HT-29 (cell line): ENCODE measurements at regions not wholly inside any gene's neighbourhood (a gene's known extent, or its start where the extent isn't known, plus 50 kb on each side); places are given as distances from the start of the nearest gene placed in this dataset.

ENCODE experiments used
- DNase-seq: peaks from one replicate; pipeline ENCODE4 v3.0.0-alpha.2; 2015; ENCODE audit warnings: low spot score

DNA sequence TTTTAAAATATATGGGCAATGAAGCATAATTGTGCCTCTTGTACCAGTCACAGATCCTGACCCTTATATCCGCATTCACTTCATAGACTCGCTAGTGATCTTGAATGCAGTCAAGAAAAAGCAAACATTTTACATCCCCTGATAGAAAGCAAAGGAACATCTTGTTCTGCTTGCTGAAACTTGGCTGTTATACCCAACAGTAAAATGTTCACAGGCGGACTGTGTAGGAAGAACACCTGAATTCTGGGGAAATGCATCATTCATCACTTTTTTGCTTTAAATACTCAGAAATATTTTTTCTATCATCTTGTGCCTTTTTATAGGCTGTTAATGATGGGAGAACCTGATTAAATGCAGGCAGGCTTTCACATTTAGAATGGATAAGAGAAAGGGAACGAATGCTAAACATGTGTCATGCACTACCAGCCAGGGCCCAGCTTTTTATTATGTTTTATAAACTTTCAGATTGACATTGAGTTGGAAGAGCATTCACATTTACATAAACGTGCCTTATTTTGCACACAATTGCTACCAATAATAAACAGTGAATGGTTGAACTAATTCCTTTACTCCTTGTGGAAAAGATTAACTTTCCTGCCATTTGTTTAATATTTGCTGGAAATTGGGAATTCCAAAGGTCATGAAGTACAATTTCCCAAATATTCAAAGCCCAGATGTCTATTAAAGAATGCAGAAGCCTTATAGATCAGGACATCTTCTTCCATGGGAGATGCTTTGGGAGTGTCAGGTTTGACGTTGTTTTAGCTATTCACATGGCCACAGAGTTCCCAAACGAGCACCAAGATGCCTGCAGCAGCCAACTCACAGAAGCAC is 756.2 kb downstream of the TLE1 start:
- DNase-seq, result no peak

DNA sequence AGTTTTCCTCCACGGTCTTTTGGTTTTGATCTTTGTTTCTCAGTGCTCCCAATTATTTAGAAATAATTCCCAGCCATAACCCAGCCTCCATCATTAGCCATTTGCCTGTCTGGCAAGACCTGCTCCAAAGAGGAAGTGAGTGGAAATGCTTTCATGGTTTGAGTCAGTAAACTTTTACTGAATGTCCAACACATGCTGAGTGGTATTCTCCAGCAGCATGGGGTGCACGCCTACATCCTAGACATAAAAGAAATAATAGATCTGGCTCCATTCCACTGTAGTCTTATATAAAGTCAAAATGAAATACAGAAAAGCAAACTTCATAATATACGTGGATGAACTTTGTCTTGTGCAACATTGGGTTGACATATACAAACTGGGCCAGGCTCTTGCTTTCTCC is 757.2 kb downstream of the TLE1 start:
- no peak for DNase-seq

DNA sequence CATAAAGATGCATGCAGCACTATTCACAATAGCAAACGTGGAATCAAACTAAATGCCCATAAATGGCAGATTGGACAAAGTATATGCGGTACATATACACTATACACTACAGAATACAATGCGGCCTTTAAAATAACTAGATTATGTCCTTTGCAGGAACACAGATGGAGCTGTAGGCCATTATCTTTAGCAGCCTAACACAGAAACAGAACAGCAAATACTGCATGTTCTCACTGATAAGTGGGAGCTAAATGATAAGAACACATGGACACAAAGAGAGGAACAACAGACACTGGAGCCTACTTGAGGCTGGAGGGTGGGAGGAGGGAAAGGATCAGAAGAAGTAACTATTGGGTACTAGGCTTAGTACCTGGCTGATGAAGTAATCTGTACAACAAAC is 758.2 kb downstream of the TLE1 start:
- no peak for DNase-seq

DNA sequence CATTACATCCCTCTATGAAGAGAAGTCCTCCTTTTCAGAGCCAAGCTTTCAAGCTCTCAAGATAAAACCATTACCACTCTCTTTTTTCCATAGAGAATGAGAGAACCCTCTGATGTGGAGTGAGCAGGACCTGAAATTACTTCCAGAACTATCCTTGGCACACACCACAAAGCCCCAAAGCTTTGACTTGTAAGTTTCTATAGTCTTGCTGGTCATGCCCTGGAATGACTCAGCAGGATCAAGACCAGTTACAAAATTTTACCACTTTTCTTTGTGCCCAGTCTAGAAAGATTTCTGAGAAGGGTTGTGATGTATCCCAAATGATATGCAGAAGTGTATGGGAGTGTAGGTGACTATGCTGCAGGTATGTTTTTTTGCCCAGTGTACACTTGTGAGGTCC is 760.6 kb downstream of the TLE1 start:
- no peak for DNase-seq

DNA sequence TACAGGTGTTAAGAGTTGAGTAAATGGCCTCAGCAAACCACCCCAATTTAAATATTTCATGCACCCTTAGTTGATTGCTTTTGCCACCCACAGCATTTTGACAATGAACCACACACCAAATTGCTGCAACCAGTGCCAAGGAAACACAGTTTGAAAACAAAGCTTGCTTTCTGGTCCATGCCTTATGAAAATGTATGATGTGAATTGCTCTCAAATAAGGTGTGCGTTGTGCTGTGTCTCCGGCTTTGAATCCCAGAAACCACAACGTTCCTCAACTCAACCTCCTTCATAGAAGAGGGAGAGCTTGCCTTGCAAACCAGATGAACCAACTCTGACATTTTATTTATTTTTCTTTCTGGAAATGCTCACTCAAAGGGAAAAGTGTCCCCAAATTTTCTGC is 762.7 kb downstream of the TLE1 start:
- no peak for DNase-seq

DNA sequence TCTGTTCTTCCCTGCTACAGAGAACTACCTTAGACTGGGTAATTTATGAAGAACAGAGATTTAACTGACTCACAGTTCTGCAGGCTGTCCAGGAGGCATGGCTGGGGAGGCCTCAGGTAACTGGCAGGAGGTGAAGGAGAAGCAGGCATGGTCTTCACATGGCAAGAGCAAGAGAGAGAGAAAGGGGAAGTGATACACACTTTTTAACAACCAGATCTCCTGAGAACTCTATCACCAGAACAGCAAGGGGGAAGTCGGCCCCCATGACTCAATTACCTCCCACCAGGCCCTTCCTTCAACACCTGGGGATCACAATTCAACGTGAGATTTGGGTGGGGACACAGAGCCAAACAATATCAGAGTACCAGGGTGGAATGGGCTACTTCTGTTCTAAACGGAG is 766.8 kb downstream of the TLE1 start:
- no peak for DNase-seq

DNA sequence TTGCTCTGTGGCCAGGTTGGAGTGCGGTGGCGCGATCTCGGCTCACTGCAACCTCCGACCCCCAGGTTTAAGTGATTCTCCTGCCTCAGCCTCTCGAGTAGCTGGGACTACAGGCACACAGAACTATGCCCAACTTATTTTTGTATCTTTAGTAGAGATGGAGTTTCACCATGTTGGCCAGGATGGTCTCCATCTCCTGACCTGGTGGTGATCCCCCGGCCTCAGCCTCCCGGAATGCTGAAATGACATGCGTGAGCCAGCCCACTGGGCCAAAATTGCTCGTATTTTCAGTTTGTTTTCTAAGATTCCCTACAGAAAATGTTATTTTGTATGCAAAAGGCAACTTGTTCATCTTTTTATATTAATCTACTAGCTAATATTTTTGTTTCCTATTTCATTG is 782.6 kb downstream of the TLE1 start:
- DNase-seq, result no peak

DNA sequence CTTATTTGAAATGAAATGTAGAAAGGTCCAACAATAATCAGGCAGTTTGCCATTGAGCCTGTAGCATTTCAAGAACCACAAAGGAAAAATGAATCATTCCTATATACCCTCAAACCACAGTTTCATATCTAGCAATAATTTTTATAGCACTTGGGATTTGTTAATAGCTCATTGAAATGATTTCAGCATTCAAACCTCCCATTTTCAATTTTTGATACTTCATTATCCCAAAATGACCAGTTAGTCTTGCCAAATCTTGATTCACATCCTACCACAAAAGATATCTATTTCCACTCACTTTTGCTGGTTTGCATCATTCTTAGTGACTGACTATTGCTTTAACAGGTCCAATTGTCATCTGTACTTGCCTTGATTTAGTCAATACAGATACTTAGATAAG is 790.1 kb downstream of the TLE1 start:
- no peak for DNase-seq

DNA sequence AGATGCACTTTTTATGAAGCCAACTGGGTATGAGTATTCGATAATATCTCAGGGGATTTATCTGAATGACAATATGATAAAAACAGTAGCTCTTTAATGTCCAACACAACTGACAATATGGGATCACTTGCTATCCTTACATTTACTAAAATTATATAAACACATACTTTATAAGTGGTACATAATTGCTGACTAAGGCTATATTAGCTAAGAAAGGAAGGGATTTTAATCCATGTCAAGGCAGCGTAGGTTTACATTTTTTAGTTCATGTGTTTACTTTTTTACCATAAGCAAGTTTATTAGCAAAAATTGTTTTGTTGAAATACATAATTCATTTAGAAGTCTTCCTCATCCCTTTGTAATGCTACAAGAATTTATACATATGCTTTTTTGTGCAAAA is 796.2 kb downstream of the TLE1 start:
- DNase-seq, result no peak

DNA sequence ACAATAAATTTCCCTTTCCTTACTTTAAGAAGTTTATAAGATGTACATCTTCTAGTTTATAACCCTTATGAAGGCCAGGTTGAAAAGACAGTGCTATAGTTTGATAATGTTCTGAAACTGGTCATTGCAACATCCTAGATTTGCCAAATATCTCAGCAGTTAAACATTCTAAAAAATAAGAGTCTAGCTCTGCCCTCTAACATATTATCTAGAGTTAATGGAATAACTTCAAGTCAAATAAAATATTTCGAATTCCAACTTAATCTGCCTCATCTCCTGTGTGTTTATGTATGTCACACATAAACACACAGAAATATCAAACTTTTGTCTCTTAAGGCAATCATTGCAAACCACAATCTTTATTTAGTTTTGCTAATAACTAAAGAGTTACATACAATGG is 796.6 kb downstream of the TLE1 start:
- no peak for DNase-seq

DNA sequence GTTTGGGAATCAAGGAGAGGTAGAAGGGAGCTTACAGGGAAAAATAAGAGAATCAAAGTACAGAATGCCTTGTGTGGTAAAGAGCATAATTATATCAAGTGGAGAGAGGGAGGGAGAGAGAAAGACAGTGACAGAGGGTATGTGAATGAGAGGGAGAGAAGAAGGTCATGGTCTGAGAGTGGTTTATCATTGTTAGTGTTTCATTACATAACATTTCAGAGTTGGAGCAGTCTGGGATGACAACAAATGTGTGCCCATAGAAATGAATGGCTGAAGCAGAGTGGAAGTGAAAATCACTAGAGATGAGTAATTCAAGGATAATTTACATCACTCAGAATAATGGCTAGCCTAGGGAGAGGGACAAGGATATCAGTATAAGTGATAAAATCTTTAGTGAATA is 799.2 kb downstream of the TLE1 start:
- no peak for DNase-seq

DNA sequence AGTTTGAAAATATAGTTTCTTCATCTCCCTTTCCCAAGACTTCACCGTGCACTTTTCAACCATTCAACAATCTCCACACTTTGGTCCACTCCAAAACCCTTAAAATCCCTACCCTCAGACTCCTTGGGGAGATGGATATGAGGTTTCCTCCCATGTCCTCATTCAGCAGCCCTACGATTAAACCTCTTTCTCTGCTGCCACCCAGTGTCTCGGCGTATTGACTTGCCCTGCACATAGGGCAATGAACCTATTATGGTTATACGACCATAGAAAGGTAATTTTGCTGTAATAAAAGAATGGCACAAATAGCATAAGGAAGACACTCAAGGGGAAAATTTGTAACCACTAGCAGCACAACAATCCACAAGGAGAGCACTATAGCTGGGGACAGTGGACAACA is 803.5 kb downstream of the TLE1 start:
- DNase-seq, result peak; percentile 45

DNA sequence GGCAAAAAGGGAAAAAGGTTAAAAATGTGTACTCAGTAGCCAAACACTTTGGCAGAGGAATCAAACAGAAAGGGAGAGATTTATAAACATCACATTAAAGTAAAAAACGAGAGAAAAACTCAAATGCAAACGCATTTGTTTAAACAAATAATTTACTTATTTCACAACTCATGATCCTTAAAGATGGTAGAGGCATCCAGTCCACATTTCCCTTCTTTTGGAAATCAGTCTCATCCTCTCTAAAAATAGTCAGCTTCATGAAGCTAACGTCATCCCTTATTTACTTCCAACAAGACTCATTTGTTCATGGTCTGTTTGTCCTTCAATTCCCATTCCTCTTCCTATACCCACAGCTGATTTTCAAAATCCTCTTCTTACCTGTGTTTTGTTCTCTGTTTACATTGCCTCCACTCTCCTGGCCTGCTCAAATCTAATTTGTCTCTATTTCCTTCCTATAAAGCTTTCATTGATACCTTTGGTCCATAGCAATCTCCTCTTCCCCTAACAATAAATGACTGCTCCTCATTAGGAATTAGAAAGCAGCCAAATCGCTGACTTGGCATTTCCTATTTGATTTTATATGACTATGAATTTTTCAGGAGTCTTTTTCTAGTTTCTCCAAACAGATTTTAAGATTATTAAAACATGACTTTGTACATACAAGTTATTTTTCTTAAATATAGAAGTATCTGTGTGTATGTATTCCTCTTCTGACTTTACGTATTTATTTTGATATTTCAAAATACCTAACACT is 805.3 kb downstream of the TLE1 start:
- no peak for DNase-seq

DNA sequence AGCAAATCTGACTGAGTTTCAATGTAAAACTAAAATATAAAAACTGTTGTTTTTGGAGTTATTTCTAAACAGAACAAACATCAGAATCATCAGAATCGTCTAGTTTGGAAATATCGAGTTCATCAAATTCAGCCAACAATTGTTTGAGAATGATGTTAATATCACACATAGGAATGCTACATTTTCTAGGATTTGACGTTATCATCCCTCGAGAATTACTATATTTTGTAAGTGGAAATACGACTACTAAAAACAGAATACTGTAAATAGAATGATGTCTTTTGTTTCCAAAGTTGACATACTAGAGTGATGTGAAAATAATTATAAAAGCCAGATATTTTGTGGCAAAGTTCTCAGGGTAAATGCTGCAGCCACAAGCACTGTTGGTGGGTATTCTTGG is 805.9 kb downstream of the TLE1 start:
- DNase-seq, result no peak

DNA sequence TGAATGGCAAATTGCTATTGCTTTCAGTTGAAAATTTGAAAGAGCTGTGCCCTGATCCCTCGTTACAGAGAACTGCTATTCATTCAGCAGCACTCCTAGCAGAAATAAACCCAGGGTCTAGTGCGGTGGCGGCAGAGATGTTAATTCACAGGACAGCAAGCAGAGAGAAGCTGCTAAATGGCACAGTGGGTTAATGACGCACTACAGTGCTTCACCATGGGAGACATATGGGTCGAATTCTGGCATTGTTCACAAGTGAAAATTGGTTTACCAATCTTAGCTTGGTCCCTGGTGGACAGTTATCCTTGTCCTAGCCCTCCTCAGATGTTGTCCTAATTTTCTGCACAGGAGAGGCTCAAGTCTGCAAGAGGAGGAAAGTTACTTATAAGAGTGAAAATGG is 807.4 kb downstream of the TLE1 start:
- DNase-seq, result no peak

DNA sequence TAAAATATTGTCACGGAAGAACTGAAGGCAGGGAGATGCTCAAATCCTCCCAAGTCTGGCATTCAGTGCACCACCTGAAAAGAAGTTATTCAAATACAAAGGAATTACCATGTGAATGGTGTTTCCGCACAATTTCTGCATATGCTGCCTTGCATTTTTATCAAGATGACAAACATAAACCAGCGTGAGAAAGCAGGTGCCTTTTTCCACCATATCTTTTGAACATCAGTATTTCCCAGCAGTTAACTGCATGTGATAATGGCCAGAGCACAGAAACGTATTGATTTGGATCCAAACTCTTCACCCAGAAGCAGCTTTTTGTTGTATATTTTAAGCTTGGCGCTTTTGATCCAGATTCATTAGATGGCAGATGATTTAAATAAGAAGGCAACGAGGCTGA is 808.0 kb downstream of the TLE1 start:
- no peak for DNase-seq

DNA sequence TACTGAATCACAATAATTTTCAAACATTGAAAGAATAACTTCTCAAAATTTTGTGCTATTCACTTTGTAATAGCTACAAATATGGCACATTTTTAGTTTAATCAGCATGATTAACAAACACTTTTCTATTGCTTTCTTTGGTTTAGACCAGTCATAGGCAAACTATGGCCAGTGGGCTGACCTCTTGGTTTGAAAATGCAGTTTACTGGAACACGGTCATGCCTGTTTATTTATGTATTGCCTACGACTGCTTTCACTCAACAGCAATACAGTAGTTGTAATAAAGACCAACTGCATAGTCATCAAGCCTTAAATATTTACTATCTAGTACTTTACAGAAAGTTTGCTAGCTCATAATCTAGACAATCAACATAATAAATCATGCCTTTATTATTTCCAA is 810.8 kb downstream of the TLE1 start:
- no peak for DNase-seq

DNA sequence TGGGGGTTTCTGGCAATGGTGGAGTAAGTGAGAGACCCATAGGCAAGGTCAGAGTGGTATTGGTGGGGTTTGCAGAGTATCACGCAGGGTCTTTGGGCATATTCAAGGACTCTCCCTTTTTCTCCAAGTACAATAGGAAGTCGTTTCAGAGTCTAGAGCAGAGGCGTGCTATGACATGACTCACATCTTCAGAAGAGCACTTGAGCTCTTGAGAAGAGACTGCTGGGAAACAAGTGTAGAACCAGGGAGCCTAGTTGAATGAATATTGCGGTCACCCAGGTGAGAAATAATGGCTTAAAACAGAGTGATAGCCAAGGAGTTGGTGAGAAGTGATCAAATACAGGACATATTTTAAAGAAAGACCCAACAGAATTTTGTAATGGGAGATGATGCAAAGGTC is 813.4 kb downstream of the TLE1 start:
- no peak for DNase-seq

DNA sequence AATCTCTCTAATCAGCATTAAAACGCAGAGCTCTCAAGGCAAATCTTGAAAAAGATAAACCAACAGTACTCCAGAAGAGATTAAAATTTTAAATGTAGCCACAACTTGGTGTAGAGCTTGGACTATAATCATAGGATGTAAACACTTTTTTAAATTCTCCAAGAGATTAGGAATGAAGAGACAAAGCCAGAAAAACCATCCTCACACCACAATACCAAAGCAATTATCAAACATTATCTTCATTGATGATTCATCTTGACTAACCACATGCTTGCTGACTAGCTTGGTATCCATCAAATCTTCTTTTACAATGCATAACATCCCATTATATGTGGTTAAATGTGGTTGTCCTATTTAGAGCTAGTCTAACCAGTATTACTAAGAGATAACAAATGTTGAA is 815.1 kb downstream of the TLE1 start:
- no peak for DNase-seq

DNA sequence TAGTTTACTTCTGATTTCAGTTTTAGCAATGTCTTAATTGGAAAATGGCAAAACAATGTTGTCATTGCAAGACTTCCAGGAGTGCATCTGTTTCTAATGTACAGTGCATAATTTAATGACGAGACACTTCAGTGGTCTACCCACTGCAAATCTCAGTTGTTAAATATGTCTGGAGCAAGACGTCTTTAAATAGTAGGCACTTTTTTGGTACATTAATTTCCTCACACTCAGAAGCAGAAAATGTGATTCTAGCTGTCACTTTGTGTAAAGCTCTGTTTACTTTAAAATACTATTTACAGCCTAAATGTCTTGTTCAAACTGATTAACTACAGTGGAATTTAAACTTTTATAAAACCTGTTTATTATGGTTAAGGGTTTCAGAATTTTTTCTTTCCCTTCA is 815.5 kb downstream of the TLE1 start:
- no peak for DNase-seq

DNA sequence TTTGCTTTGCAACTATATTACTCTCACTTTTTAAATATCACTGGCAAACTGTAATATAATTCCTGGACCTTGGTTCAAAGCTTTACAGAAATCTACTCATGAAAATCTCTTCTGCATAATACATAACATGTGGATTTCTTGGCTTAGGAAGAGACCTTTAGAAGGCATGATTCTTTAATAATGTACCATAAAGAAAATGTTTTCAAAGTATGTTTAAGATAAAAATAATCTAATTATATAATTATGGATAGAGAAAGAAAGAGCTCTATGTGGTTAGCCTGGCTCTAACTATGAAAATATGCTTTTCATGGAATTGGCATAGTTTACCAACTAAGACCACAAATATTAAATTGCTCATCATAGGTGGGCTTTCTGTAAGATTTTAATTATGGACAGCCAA is 817.8 kb downstream of the TLE1 start:
- no peak for DNase-seq

DNA sequence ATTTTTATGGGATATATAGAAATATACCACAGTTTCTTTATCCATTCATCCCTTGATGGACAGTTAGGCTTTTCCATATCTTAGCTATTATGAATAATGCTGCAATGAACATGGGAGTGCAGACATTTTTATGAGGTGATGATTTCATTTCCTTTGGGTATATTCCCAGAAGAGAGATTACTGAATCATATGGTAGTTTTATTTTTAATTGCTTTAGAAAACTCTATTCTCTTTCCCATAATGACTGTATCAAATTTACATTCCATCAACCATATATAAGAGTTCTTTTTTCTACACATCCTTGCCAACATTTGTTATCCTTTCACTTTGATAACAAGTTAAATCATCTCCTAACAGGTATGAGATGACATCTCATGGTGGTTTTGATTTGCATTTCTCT is 821.6 kb downstream of the TLE1 start:
- DNase-seq, result no peak

DNA sequence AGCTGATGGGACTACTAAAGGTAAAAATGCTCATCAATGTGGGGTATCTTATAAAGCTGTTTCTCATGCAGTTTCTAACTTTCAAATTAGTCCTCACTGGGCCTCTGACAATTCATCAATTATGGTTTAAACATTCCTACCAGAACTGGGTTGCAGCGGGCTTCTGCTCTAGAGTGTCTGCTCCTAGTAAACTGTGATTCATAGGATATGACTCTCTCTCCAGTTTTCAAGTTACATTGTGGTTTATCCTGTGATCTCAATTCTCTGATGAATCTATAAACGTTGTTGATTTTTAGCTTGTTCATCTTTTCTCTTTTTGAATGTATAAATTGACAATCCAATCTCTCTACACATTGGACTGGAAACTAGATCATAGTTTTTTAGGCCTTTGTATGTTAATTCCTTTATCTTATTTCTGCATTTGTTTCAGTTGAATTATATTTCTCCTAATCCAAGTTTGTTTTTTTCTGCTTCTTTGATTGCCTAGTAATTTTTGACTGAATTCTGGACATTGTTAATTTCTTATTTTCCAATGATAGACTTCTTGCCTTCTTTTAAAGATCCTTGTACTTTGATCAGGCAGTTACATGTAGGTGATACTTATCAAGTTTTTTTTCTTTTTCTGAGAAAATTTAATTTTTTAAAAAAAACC is 822.6 kb downstream of the TLE1 start:
- DNase-seq, result no peak
